ENCODE measurements at regions not wholly inside any gene's neighbourhood (a gene's known extent, or its start where the extent isn't known, plus 50 kb on each side); places are given as distances from the start of the nearest gene placed in this dataset.

GRCh38 chr5:98076501-98076900, 697.0 kb upstream of the RGMB start:
- TF ChIP-seq HDGF (IDR thresholded peaks at IDR 0.05; ENCODE audit: borderline replicate concordance) (no peak), NFRKB (IDR thresholded peaks at IDR 0.05) (no peak), SP1 (IDR thresholded peaks at IDR 0.05) (no peak), ZNF384 (IDR thresholded peaks at IDR 0.05) (no peak), ARNT (IDR thresholded peaks at IDR 0.05) (no peak), BHLHE40 (IDR thresholded peaks at IDR 0.05; ENCODE audit: borderline replicate concordance) (no peak), FOXM1 (IDR thresholded peaks at IDR 0.05; ENCODE audit: borderline replicate concordance) (no peak), SUZ12 (IDR thresholded peaks at IDR 0.05) (no peak), TARDBP (IDR thresholded peaks at IDR 0.05) (no peak), ELF4 (IDR thresholded peaks at IDR 0.05) (no peak), CTBP1 (IDR thresholded peaks at IDR 0.05; ENCODE audit: borderline replicate concordance) (no peak), L3MBTL2 (conservative IDR thresholded peaks at IDR 0.05) (no peak)
- ChIA-PET POLR2A (no interaction called here), CTCF (no interaction called here)
- no peak for DNase-seq (ENCODE audit: extremely low spot score)

DNA sequence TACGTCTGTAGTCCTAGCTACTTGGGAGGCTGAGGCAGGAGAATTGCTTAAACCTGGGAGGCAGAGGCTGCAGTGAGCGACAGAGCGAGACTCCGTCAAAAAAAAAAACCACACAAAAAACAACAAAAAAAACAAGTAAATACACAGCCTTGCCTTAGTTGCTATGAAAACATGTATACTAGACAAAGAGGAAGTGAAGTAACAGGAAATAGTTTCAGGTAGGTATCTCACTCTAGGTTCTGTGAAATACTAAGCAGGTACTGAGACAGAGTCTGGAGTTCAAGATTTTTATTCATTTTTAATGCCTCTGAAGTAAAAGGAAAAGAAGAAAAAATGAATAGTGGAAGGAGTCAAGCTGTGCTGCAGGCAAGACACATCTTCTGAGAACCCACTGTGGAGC, 687.9 kb upstream of the RGMB start:
- CTCF ChIA-PET = no interaction called here

DNA sequence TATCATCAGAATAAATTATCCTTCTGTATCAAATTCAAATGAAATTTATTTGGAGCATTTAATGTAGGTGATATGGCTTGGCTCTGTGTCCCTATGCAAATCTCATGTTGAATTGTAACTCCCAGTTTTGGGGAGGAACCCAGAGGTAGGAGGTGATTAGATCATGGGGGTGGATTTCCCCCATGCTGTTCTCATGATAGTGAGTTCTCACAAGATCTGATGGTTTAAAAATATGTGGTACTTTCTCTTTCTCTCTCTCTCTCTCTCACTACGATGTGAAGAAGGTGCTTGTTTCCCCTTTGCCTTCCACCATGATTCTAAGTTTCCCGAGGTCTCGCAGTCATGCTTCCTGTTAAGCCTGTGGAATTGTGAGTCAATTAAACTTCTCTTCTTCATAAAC, 678.4 kb upstream of the RGMB start:
- CTCF ChIA-PET = no interaction called here
- TF ChIP-seq FOXK2 (IDR thresholded peaks at IDR 0.05) (no peak), TARDBP (IDR thresholded peaks at IDR 0.05) (no peak), HDGF (IDR thresholded peaks at IDR 0.05; ENCODE audit: borderline replicate concordance) (no peak), NFRKB (IDR thresholded peaks at IDR 0.05) (no peak), FOXM1 (IDR thresholded peaks at IDR 0.05; ENCODE audit: borderline replicate concordance) (no peak), SP1 (IDR thresholded peaks at IDR 0.05) (no peak), PKNOX1 (IDR thresholded peaks at IDR 0.05) (no peak), ELF4 (IDR thresholded peaks at IDR 0.05) (no peak), LEF1 (IDR thresholded peaks at IDR 0.05; ENCODE audit: borderline replicate concordance) (no peak), ARNT (IDR thresholded peaks at IDR 0.05) (no peak), SUZ12 (IDR thresholded peaks at IDR 0.05) (no peak), ZNF384 (IDR thresholded peaks at IDR 0.05) (no peak), L3MBTL2 (conservative IDR thresholded peaks at IDR 0.05) (no peak), FOXA1 (IDR thresholded peaks at IDR 0.05) (no peak), BHLHE40 (IDR thresholded peaks at IDR 0.05; ENCODE audit: borderline replicate concordance) (no peak), CTBP1 (IDR thresholded peaks at IDR 0.05; ENCODE audit: borderline replicate concordance) (no peak)
- POLR2A ChIA-PET = no interaction called here
- DNase-seq (ENCODE audit: extremely low spot score) = no peak

More for the DNA sequence above, 687.9 kb upstream of the RGMB start:
- POLR2A ChIA-PET = no interaction called here
- no peak for DNase-seq (ENCODE audit: extremely low spot score)
- no peak for TF ChIP-seq NFRKB (IDR thresholded peaks at IDR 0.05)
- TF ChIP-seq ARNT (IDR thresholded peaks at IDR 0.05) = no peak
- no peak for TF ChIP-seq SP1 (IDR thresholded peaks at IDR 0.05)
- no peak for TF ChIP-seq HDGF (IDR thresholded peaks at IDR 0.05; ENCODE audit: borderline replicate concordance)
- TF ChIP-seq LEF1 (IDR thresholded peaks at IDR 0.05; ENCODE audit: borderline replicate concordance) = no peak
- no peak for TF ChIP-seq FOXK2 (IDR thresholded peaks at IDR 0.05)
- no peak for TF ChIP-seq BHLHE40 (IDR thresholded peaks at IDR 0.05; ENCODE audit: borderline replicate concordance)
- TF ChIP-seq CTBP1 (IDR thresholded peaks at IDR 0.05; ENCODE audit: borderline replicate concordance) = no peak

GRCh38 chr5:98096155-98096554, 677.3 kb upstream of the RGMB start:
- ChIA-PET POLR2A (no interaction called here), CTCF (no interaction called here)
- DNase-seq (ENCODE audit: extremely low spot score) = no peak
- TF ChIP-seq CTBP1 (IDR thresholded peaks at IDR 0.05; ENCODE audit: borderline replicate concordance) (no peak), PKNOX1 (IDR thresholded peaks at IDR 0.05) (no peak), ARNT (IDR thresholded peaks at IDR 0.05) (no peak), FOXM1 (IDR thresholded peaks at IDR 0.05; ENCODE audit: borderline replicate concordance) (no peak), SUZ12 (IDR thresholded peaks at IDR 0.05) (no peak)

DNA sequence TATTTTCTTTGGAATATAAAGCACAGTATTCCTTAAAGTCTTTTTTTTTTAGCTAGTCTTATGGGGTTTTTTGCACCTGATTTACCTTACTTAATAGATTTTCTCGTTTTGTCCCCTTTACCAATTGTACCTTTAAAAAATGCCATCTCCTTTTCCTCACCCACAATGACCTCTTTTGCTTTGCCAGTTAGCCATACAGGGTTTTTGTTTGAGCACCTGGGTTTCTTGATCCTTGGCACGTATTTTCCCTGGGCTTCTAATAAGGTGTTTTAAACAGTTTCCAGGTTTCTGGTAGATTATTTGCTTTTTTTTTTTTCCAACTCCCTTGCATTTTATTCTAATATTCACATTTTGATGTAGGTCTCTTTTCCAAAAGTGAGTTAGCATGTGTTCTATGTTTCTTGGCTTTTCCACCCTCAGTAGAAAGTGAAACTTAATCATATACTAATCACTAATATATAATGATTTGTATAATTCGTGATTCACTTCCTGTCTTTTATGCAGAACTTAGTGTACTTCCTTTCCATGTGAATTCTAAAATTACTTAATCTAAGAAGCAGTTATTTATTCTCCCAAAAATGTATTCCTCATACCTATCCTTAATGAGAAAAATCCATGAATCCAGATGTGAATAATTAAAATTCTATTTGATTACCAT, 673.9 kb upstream of the RGMB start:
- TF ChIP-seq PKNOX1 (IDR thresholded peaks at IDR 0.05) = no peak
- no peak for TF ChIP-seq FOXM1 (IDR thresholded peaks at IDR 0.05; ENCODE audit: borderline replicate concordance)
- TF ChIP-seq FOXK2 (IDR thresholded peaks at IDR 0.05) = no peak
- TF ChIP-seq CTBP1 (IDR thresholded peaks at IDR 0.05; ENCODE audit: borderline replicate concordance) = no peak
- TF ChIP-seq FOXA1 (IDR thresholded peaks at IDR 0.05) = no peak
- TF ChIP-seq SP1 (IDR thresholded peaks at IDR 0.05) = no peak
- no peak for TF ChIP-seq NFRKB (IDR thresholded peaks at IDR 0.05)
- no peak for TF ChIP-seq ARNT (IDR thresholded peaks at IDR 0.05)
- POLR2A ChIA-PET = no interaction called here
- CTCF ChIA-PET = no interaction called here
- DNase-seq (ENCODE audit: extremely low spot score) = no peak

DNA sequence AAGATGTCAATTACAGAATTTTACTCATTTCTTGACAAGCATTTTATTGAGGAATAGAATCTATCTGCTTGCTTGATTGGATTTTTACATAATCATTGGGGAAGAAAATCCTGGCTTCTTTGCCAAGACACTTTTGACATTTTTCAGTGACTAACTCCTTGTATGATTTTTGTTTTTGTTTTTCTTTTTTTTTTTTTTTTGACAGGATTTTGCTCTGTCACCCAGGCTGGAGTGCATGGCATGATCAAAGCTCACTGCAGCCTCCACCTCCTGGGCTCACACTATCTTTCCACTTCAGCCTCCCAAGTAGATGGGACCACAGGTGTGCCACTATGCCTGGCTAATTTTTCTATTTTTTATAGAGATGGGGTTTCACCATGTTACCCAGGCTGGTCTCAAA, 672.3 kb upstream of the RGMB start:
- POLR2A ChIA-PET = no interaction called here
- CTCF ChIA-PET = no interaction called here
- TF ChIP-seq FOXA1 (IDR thresholded peaks at IDR 0.05) (no peak), CTBP1 (IDR thresholded peaks at IDR 0.05; ENCODE audit: borderline replicate concordance) (no peak), SP1 (IDR thresholded peaks at IDR 0.05) (no peak), PKNOX1 (IDR thresholded peaks at IDR 0.05) (no peak), BHLHE40 (IDR thresholded peaks at IDR 0.05; ENCODE audit: borderline replicate concordance) (no peak), SUZ12 (IDR thresholded peaks at IDR 0.05) (no peak), ZNF384 (IDR thresholded peaks at IDR 0.05) (no peak), ELF4 (IDR thresholded peaks at IDR 0.05) (no peak), FOXM1 (IDR thresholded peaks at IDR 0.05; ENCODE audit: borderline replicate concordance) (no peak), LEF1 (IDR thresholded peaks at IDR 0.05; ENCODE audit: borderline replicate concordance) (no peak), L3MBTL2 (conservative IDR thresholded peaks at IDR 0.05) (no peak), HDGF (IDR thresholded peaks at IDR 0.05; ENCODE audit: borderline replicate concordance) (no peak), TARDBP (IDR thresholded peaks at IDR 0.05) (no peak), FOXK2 (IDR thresholded peaks at IDR 0.05) (no peak), NFRKB (IDR thresholded peaks at IDR 0.05) (no peak)
- no peak for DNase-seq (ENCODE audit: extremely low spot score)
